Activated CD4-positive, CD25-positive, alpha-beta regulatory T cell treated with anti-CD3 and anti-CD28 coated beads, Interleukin-2, amount 50 U/mL, for 24 hours (primary cell): ENCODE measurements at regions not wholly inside any gene's neighbourhood (a gene's known extent, or its start where the extent isn't known, plus 50 kb on each side); places are given as distances from the start of the nearest gene placed in this dataset.
"Not testable (repeated sequence)": the region's sequence is repeated elsewhere in the genome, so short reads cannot be mapped to it uniquely, and the experiment has no call there.

Experiments
- ATAC-seq, 2 donors: fragments of 150-1000 bp; cut with Tn5 transposase; one replicate each; pipeline ENCODE4 v1.10.0; 2021; ENCODE audit warnings: mild to moderate bottlenecking in 1 of 2, moderate library complexity in 1 of 2

- ATAC-seq, result not testable (repeated sequence)
Observed at GRCh38 chr9:97248252-97248651, 59.2 kb upstream of the CCDC180 start.

GRCh38 chr9:97243606-97244005, 63.9 kb upstream of the CCDC180 start:
- ATAC-seq, result no peak

- not testable (repeated sequence) for ATAC-seq
Observed at GRCh38 chr9:97241430-97241829, 66.0 kb upstream of the CCDC180 start.

GRCh38 chr9:97237951-97238889, 69.2 kb upstream of the CCDC180 start:
- peak; percentile 89 to 91 for ATAC-seq

- no peak for ATAC-seq
Observed at GRCh38 chr9:97237311-97237786, 70.1 kb upstream of the CCDC180 start.

GRCh38 chr9:97233009-97233400, 74.5 kb upstream of the CCDC180 start:
- ATAC-seq, result not testable (repeated sequence)

- not testable (repeated sequence) for ATAC-seq
Observed at GRCh38 chr9:97232060-97233008, 75.1 kb upstream of the CCDC180 start.

- not testable (repeated sequence) for ATAC-seq
Observed at GRCh38 chr9:97222393-97222792, 85.1 kb upstream of the CCDC180 start.

GRCh38 chr9:97221478-97222355, 85.7 kb upstream of the CCDC180 start:
- peak; percentile 79 to 89 for ATAC-seq

GRCh38 chr9:97220894-97221477, 86.5 kb upstream of the CCDC180 start:
- ATAC-seq, result no peak

- not testable (repeated sequence) for ATAC-seq
Observed at GRCh38 chr9:97220396-97220795, 87.1 kb upstream of the CCDC180 start.

- ATAC-seq, result not testable (repeated sequence)
Observed at GRCh38 chr9:97219443-97220140, 87.9 kb upstream of the CCDC180 start.

GRCh38 chr9:97215127-97215526, 92.3 kb upstream of the CCDC180 start:
- ATAC-seq, result not testable (repeated sequence)

- not testable (repeated sequence) for ATAC-seq
Observed at GRCh38 chr9:97214556-97214955, 92.9 kb upstream of the CCDC180 start.

GRCh38 chr9:97199683-97200082, 107.8 kb upstream of the CCDC180 start:
- ATAC-seq, result not testable (repeated sequence)

- ATAC-seq, result not testable (repeated sequence)
Observed at GRCh38 chr9:97193767-97194166, 113.7 kb upstream of the CCDC180 start.

GRCh38 chr9:97188545-97188944, 118.9 kb upstream of the CCDC180 start:
- no peak for ATAC-seq

GRCh38 chr9:97187706-97188105, 119.8 kb upstream of the CCDC180 start:
- ATAC-seq, result not testable (repeated sequence)

GRCh38 chr9:97186493-97186892, 121.0 kb upstream of the CCDC180 start:
- ATAC-seq, result no peak

GRCh38 chr9:97182532-97182931, 124.9 kb upstream of the CCDC180 start:
- not testable (repeated sequence) for ATAC-seq

GRCh38 chr9:97179616-97180015, 127.8 kb upstream of the CCDC180 start:
- no peak for ATAC-seq
